Neutrophil (primary cell): ENCODE measurements at regions not wholly inside any gene's neighbourhood (a gene's known extent, or its start where the extent isn't known, plus 50 kb on each side); places are given as distances from the start of the nearest gene placed in this dataset.

Source experiments
- H3K27ac ChIP-seq: fragments of 200-600 bp; sonication (generic); 2 replicates; pipeline ENCODE4 v1.5.1; 2016; ENCODE audit warnings: mild to moderate bottlenecking, moderate library complexity
- H3K27me3 ChIP-seq: fragments of 200-600 bp; sonication (generic); 2 replicates; pipeline ENCODE4 v1.6.0; 2016; ENCODE audit warnings: mild to moderate bottlenecking
- H3K36me3 ChIP-seq: fragments of 200-600 bp; sonication (generic); 2 replicates; pipeline ENCODE4 v1.5.1; 2017
- H3K4me1 ChIP-seq, 2 experiments: fragments of 200-600 bp in 1 of 2; sonication (generic) in 1 of 2; 1 replicate in 1 of 2; 2 replicates in 1 of 2; pipeline versions ENCODE4 v1.5.1 to v1.6.1; 2013 to 2016; ENCODE audit warnings: low read depth in 1 of 2, low read length in 1 of 2, mild to moderate bottlenecking in 1 of 2, moderate library complexity in 1 of 2; ENCODE audit not compliant: control insufficient read depth in 1 of 2, insufficient read depth in 1 of 2
- H3K4me3 ChIP-seq, 2 experiments: fragments of 200-600 bp in 1 of 2; sonication (generic) in 1 of 2; 1 replicate in 1 of 2; 2 replicates in 1 of 2; pipeline ENCODE4 v1.5.1; 2013 to 2016; ENCODE audit warnings: low read depth in 1 of 2, low read length in 1 of 2, mild to moderate bottlenecking in 1 of 2, moderate library complexity in 1 of 2
- H3K9me3 ChIP-seq: fragments of 200-600 bp; sonication (generic); 2 replicates; pipeline ENCODE4 v1.5.1; 2016
- TF ChIP-seq, protein P1 (sequence below): fragments of 200-600 bp; sonication (generic); IDR thresholded peaks from 2 replicates; pipeline ENCODE4 v1.5.1; 2016; ENCODE audit warnings: antibody characterized with exemption

DNA sequence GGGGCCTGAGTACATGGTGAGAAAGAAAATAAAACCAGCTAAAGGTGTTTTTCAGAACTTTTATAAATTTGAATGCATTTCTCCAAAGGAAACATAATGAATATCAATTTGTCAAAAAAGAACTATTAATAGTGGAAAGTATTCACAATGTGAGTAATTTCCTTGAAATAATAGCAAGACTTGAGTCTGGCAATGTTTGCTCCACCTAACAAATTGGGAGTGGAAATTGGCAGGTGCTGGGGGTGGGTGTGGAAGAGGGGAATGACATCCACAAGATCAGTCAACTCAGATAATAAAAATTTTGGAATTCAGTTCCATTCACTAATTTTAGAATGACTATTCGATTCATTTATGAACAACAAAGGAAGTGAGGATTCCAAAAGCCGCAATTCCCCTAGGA, 884.8 kb upstream of the SLIT2 start:
- Histone ChIP-seq H3K36me3 (no peaks in the 10 kb centered on the region), H3K4me1 (no peaks in the 10 kb centered on the region), H3K27me3 (no peaks in the 10 kb centered on the region), H3K27ac (no peak overlapping the region), H3K4me3 (no peak overlapping the region), H3K9me3 (no peaks in the 10 kb centered on the region)
- TF ChIP-seq, protein P1, sequence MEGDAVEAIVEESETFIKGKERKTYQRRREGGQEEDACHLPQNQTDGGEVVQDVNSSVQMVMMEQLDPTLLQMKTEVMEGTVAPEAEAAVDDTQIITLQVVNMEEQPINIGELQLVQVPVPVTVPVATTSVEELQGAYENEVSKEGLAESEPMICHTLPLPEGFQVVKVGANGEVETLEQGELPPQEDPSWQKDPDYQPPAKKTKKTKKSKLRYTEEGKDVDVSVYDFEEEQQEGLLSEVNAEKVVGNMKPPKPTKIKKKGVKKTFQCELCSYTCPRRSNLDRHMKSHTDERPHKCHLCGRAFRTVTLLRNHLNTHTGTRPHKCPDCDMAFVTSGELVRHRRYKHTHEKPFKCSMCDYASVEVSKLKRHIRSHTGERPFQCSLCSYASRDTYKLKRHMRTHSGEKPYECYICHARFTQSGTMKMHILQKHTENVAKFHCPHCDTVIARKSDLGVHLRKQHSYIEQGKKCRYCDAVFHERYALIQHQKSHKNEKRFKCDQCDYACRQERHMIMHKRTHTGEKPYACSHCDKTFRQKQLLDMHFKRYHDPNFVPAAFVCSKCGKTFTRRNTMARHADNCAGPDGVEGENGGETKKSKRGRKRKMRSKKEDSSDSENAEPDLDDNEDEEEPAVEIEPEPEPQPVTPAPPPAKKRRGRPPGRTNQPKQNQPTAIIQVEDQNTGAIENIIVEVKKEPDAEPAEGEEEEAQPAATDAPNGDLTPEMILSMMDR, result no peak

DNA sequence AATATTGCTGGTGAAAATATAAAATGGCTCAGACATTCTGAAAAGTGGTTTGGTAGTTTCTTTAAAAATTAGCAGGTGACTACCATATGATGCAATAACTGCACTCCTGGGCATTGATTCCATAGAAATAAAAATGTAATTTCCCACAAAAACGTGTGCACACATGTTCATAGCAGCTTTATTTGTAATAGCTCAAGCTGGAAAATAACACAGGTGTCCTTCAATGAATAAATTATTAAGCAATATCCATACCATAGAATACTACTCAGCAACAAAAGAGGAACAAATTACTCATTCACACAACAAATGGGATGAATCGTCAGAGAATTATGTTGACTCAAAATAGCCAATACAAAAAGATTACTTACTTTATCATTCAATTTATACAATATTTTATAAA, 893.7 kb upstream of the SLIT2 start:
- Histone ChIP-seq H3K4me3 (no peak overlapping the region), H3K4me1 (no peaks in the 10 kb centered on the region), H3K27ac (no peak overlapping the region), H3K9me3 (no peaks in the 10 kb centered on the region), H3K36me3 (no peaks in the 10 kb centered on the region), H3K27me3 (no peaks in the 10 kb centered on the region)
- TF ChIP-seq, protein P1, result no peak

DNA sequence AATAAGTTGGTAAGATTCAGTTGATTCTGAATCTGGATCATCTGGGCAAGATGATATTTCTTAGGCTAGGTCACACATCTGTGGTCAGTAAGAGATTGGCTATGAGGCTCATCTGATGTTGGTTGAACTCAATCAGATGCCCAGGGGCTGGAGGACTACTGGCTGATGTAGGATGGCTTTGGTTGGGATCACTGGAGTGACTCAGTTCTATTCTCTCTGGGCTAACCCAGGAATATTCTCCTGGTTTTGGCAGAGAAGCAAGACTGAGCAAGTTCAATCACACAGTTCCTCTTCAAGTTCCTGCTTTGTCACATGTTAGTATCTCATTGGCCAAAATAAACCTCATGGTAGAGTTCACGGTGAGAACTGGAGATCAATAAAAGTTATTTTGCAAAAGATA, 902.3 kb upstream of the SLIT2 start:
- Histone ChIP-seq H3K27ac (no peak overlapping the region), H3K9me3 (no peaks in the 10 kb centered on the region), H3K4me3 (no peak overlapping the region), H3K4me1 (no peaks in the 10 kb centered on the region), H3K27me3 (no peaks in the 10 kb centered on the region), H3K36me3 (no peaks in the 10 kb centered on the region)
- TF ChIP-seq, protein P1, result no peak

DNA sequence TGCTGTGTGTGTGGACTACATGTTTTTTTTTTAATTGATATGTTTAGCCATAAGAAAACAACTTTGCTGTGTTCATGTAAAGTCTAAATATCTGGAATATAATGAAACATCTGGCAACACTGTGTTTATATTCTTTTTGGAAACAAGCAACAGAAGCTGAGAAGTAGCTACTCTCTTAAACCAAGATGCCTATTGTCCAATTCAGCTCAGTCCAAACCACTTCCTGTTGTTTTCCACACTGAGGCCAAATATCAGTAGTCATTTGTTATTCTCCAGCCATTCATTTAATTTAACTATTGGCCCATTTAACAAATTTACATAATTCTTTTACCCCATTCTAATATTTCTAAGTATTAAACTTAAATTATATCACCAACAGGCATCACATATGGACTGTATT, 903.0 kb upstream of the SLIT2 start:
- Histone ChIP-seq H3K27ac (no peak overlapping the region), H3K36me3 (no peaks in the 10 kb centered on the region), H3K9me3 (no peaks in the 10 kb centered on the region), H3K4me1 (no peaks in the 10 kb centered on the region), H3K27me3 (no peaks in the 10 kb centered on the region), H3K4me3 (no peak overlapping the region)
- TF ChIP-seq, protein P1, result no peak

DNA sequence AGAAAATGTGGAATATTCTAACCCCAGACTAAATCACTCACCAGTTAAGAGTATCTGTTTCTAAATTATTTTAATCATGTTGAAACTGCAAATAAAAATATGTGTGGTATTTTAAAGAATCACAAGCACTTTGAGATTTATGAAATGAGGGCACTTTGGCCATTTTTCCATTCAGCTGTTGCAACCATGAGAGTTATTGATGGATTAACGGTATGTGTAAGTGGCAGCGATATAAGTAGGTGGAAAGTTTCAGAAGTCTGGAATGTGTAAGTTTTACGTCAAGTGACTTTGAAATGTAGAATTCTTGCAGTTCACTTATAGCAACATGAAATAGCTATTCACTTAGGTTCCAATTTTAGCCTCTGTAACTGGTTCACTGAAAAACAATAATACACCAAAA, 905.1 kb upstream of the SLIT2 start:
- no peaks in the 10 kb centered on the region for H3K4me1 ChIP-seq
- no peaks in the 10 kb centered on the region for H3K27me3 ChIP-seq
- H3K27ac ChIP-seq, result no peak overlapping the region
- H3K36me3 ChIP-seq, result no peaks in the 10 kb centered on the region
- H3K4me3 ChIP-seq, result no peak overlapping the region
- TF ChIP-seq, protein P1, result no peak
- H3K9me3 ChIP-seq, result no peaks in the 10 kb centered on the region

DNA sequence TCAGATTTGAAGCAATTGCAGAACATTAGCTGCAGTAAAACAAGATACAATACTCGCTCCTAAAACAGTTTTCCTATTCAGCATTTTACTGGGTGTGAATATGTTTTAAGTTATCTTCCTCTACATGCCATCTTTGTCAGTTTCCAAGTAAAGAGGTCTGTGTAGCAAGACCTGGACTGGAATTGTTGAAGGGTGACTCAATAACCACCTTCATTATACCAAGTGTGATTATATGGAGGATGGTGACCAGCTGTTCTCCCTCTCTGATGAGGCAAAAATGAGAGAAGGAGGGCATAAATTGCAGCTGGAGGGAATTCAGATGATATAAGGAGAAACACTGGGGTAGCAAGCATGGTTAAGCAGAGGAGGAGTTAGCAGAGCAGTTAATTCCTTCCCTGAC, 922.1 kb upstream of the SLIT2 start:
- no peaks in the 10 kb centered on the region for H3K27me3 ChIP-seq
- H3K9me3 ChIP-seq, result no peaks in the 10 kb centered on the region
- H3K4me3 ChIP-seq, result no peak overlapping the region
- no peak overlapping the region for H3K27ac ChIP-seq
- no peaks in the 10 kb centered on the region for H3K36me3 ChIP-seq
- no peaks in the 10 kb centered on the region for H3K4me1 ChIP-seq
- TF ChIP-seq, protein P1, result no peak
